HepG2 (cell line): ENCODE measurements at regions not wholly inside any gene's neighbourhood (a gene's known extent, or its start where the extent isn't known, plus 50 kb on each side); places are given as distances from the start of the nearest gene placed in this dataset.

Experiments
- ATAC-seq: fragments of 200-7000 bp; cut with Tn5 transposase; 3 replicates; pipeline ENCODE4 v1.9.1; 2020; ENCODE audit warnings: mild to moderate bottlenecking, moderate library complexity
- BruUV-seq: library from RNA; stranded (reverse); fragments of 400-500 nt; replicated peaks from 2 replicates; lab custom pipeline; 2021; lab: Mats Ljungman, UMichigan
- CTCF ChIA-PET: fragments of 300-600 bp; formaldehyde crosslinking; extraction: SDS; loops from one replicate; lab custom pipeline; 2021; ENCODE audit warnings: low total read pairs, inconsistent platforms, low intra/inter-chr PET ratio; lab: Yijun Ruan, JAX
- POLR2A ChIA-PET: fragments of 350-600 bp; sonication (Branson Sonifier 250); formaldehyde crosslinking; loops from one replicate; lab custom pipeline; 2020; ENCODE audit warnings: antibody characterized with exemption, inconsistent platforms; lab: Yijun Ruan, JAX
- DNase-seq: peaks from one replicate; pipeline ENCODE4 v3.0.0-alpha.2; 2015; ENCODE audit warnings: low spot score
- FAIRE-seq: peaks from 3 replicates; lab custom pipeline; 2011; peaks lifted over from hg19 to GRCh38; lab: Jason Lieb, UNC
- H2AFZ ChIP-seq: one replicate; pipeline ENCODE4 v1.6.1; 2011; ENCODE audit warnings: low read length, inconsistent platforms
- H3K27ac ChIP-seq: fragments of 300-600 bp; 3 replicates; pipeline ENCODE4 v1.8.0; 2011; ENCODE audit warnings: mixed run types, mild to moderate bottlenecking, mixed read lengths, low read length, inconsistent platforms; ENCODE audit not compliant: insufficient read depth; ENCODE audit errors: extremely low read length
- H3K27me3 ChIP-seq, 2 experiments: fragments of 200-600 bp in 1 of 2; 2 replicates in 1 of 2; 3 replicates in 1 of 2; pipeline versions ENCODE4 v1.6.0 to v1.8.0; 2011; ENCODE audit warnings: low read length in 2 of 2, mild to moderate bottlenecking in 2 of 2, moderate library complexity in 2 of 2, inconsistent platforms in 1 of 2; ENCODE audit not compliant: insufficient read depth in 2 of 2, control insufficient read depth in 1 of 2
- H3K36me3 ChIP-seq, 2 experiments: fragments of 200-600 bp in 1 of 2; replicated peaks in 1 of 2; 2 replicates in 1 of 2; 3 replicates in 1 of 2; pipeline versions ENCODE4 v1.5.1 to v1.8.0; 2011; ENCODE audit warnings: low read length in 2 of 2, inconsistent platforms in 1 of 2; ENCODE audit not compliant: insufficient read depth in 2 of 2, control insufficient read depth in 1 of 2
- H3K4me1 ChIP-seq: 2 replicates; pipeline ENCODE4 v1.5.1; 2012; ENCODE audit warnings: low read length, inconsistent platforms; ENCODE audit not compliant: insufficient read depth
- H3K4me2 ChIP-seq: 2 replicates; pipeline ENCODE4 v1.6.0; 2011; ENCODE audit warnings: low read depth, low read length, inconsistent platforms
- H3K4me3 ChIP-seq, 3 experiments: fragments of 200-600 bp in 1 of 3; sonication (generic), shearing (Covaris generic) in 1 of 3; replicated peaks in 1 of 3; 2 replicates each; pipeline ENCODE4 v1.5.1; 2011 to 2016; ENCODE audit warnings: low read length in 3 of 3, inconsistent platforms in 2 of 3, low read depth in 2 of 3, mild to moderate bottlenecking in 2 of 3, control low read depth in 1 of 3, mixed read lengths in 1 of 3; ENCODE audit not compliant: insufficient read depth in 1 of 3
- H3K79me2 ChIP-seq: one replicate; pipeline ENCODE4 v1.6.1; 2011; ENCODE audit warnings: low read length, inconsistent platforms; ENCODE audit not compliant: insufficient read depth
- H3K9ac ChIP-seq: 2 replicates; pipeline ENCODE4 v1.6.0; 2011; ENCODE audit warnings: mild to moderate bottlenecking, low read depth, low read length, inconsistent platforms; ENCODE audit not compliant: insufficient read depth
- H3K9me3 ChIP-seq: 2 replicates; pipeline ENCODE4 v1.5.1; 2012; ENCODE audit warnings: mild to moderate bottlenecking, low read length
- H4K20me1 ChIP-seq: 2 replicates; pipeline ENCODE4 v1.6.0; 2011; ENCODE audit warnings: inconsistent platforms, mild to moderate bottlenecking, low read length, moderate library complexity; ENCODE audit not compliant: insufficient read depth
- AGO1 ChIP-seq: fragments of 200-400 bp; formaldehyde crosslinking; IDR thresholded peaks from 2 replicates; pipeline ENCODE4 v1.6.1; 2017; ENCODE audit warnings: mild to moderate bottlenecking, low read depth, low read length, moderate library complexity; ENCODE audit not compliant: poor library complexity, severe bottlenecking
- EEA1 ChIP-seq: sonication (generic); formaldehyde crosslinking; IDR thresholded peaks from 2 replicates; pipeline ENCODE4 v1.5.1; 2020; ENCODE audit warnings: mild to moderate bottlenecking, missing genetic modification reagents, borderline replicate concordance
- HNF4A ChIP-seq: sonication (generic); formaldehyde crosslinking; IDR thresholded peaks from 2 replicates; pipeline ENCODE4 v1.4.0; 2020; ENCODE audit warnings: missing genetic modification reagents
- MXI1 ChIP-seq: IDR thresholded peaks from 3 replicates; pipeline ENCODE4 v1.6.1; 2012; ENCODE audit warnings: low read depth, low read length, inconsistent platforms, borderline replicate concordance
- NCOA5 ChIP-seq: sonication (generic); formaldehyde crosslinking; IDR thresholded peaks from 2 replicates; pipeline ENCODE4 v1.4.0; 2020; ENCODE audit warnings: missing genetic modification reagents
- NFE2L1 ChIP-seq: sonication (generic); formaldehyde crosslinking; IDR thresholded peaks from 2 replicates; pipeline ENCODE4 v1.4.0; 2020; ENCODE audit warnings: missing genetic modification reagents, mild to moderate bottlenecking, borderline replicate concordance
- PLRG1 ChIP-seq: fragments of 450-650 bp; conservative IDR thresholded peaks from 2 replicates; pipeline ENCODE4 v1.6.1; 2016
- PPARG ChIP-seq: conservative IDR thresholded peaks from 2 replicates; pipeline ENCODE4 v1.6.1; 2016; ENCODE audit warnings: missing biosample characterization, missing genetic modification reagents
- RAD21 ChIP-seq: fragments of 450-650 bp; formaldehyde crosslinking; IDR thresholded peaks from 2 replicates; pipeline ENCODE4 v1.5.0; 2020; ENCODE audit warnings: mild to moderate bottlenecking
- REL ChIP-seq: sonication (generic); formaldehyde crosslinking; conservative IDR thresholded peaks from 2 replicates; pipeline ENCODE4 v1.8.0; 2022; ENCODE audit warnings: mild to moderate bottlenecking, missing genetic modification reagents, moderate library complexity
- SKI ChIP-seq: fragments of 450-650 bp; IDR thresholded peaks from one replicate; pipeline ENCODE4 v1.6.1; 2018; ENCODE audit warnings: mild to moderate bottlenecking; ENCODE audit not compliant: partially characterized antibody
- TGIF2 ChIP-seq: IDR thresholded peaks from 2 replicates; pipeline ENCODE4 v1.6.1; 2016; ENCODE audit warnings: control low read depth, missing compliant biosample characterization
- ZNF280D ChIP-seq: sonication (generic); formaldehyde crosslinking; IDR thresholded peaks from 2 replicates; pipeline ENCODE4 v1.5.1; 2020; ENCODE audit warnings: mild to moderate bottlenecking, missing genetic modification reagents
- ZNF335 ChIP-seq: sonication (generic); formaldehyde crosslinking; IDR thresholded peaks from 2 replicates; pipeline ENCODE4 v1.4.0; 2020; ENCODE audit warnings: missing genetic modification reagents
- ZNF572 ChIP-seq: sonication (generic); formaldehyde crosslinking; IDR thresholded peaks from 2 replicates; pipeline ENCODE4 v1.5.1; 2020; ENCODE audit warnings: mild to moderate bottlenecking, missing genetic modification reagents
- ZNF841 ChIP-seq: sonication (generic); formaldehyde crosslinking; IDR thresholded peaks from 2 replicates; pipeline ENCODE4 v1.8.1; 2023; ENCODE audit warnings: missing genetic modification reagents, borderline replicate concordance
- WGBS: methylation state at CpG from one replicate; pipeline ENCODE4 v1.1.6; 2017; ENCODE audit warnings: low lambda C conversion rate; 5-methylcytosine and 5-hydroxymethylcytosine counted together
- in situ Hi-C: cut with HindIII; loops from 2 replicates; pipeline ENCODE4 v1.10.0; 2017; ENCODE audit warnings: low pct_unique_long_range_greater_than_20kb; ENCODE audit not compliant: extremely low pct_ligation_motif_present
- intact Hi-C: fragments of 100-400 bp; cut with micrococcal nuclease; formaldehyde crosslinking; loops from one replicate; pipeline ENCODE4 v1.10.0; 2022; ENCODE audit not compliant: unreplicated experiment

- Histone ChIP-seq H3K9ac (no peak overlapping the region), H3K4me1 (peaks cover 37% of the 10 kb centered on the region), H3K36me3 (peaks cover 1 to 2% of the 10 kb centered on the region in 2 experiments; a peak in 2 of 5 replicates), H3K79me2 (peaks cover 13% of the 10 kb centered on the region), H3K27me3 (no peaks in the 10 kb centered on the region), H4K20me1 (no peaks in the 10 kb centered on the region), H2AFZ (no peak overlapping the region), H3K4me2 (no peak overlapping the region), H3K9me3 (no peaks in the 10 kb centered on the region), H3K27ac (no peak overlapping the region), H3K4me3 (no peak overlapping the region)
- FAIRE-seq (no peak), DNase-seq (no peak), ATAC-seq (no peak)
- ChIA-PET POLR2A (interaction anchor here (1.4 kb wide), 1 partner anchor 23 kb away, joined by 4 read pairs; no protein-coding TSS in a partner anchor), CTCF (no interaction called here)
- in situ Hi-C loops (no loop called here), intact Hi-C loops (no loop called here)
- no peak for TF ChIP-seq EEA1 (CRISPR knock-in tag)
- TF ChIP-seq SKI = no peak
- TF ChIP-seq ZNF572 (CRISPR knock-in tag) = no peak
- TF ChIP-seq NCOA5 (CRISPR knock-in tag) = no peak
- no peak for TF ChIP-seq ZNF841
- no peak for TF ChIP-seq TGIF2 (CRISPR knock-in tag)
- no peak for TF ChIP-seq MXI1
- no peak for TF ChIP-seq ZNF335 (CRISPR knock-in tag)
- TF ChIP-seq RAD21 (CRISPR knock-in tag) = no peak
- WGBS = 96% methylated on average over 4 of the region's 4 CpGs
- BruUV-seq = no TSS peak
These were observed 152.2 kb upstream of the RFC3 start for GRCh38 chr13:33665626-33666175.

GRCh38 chr13:33671560-33671959, 146.4 kb upstream of the RFC3 start:
- H3K27me3 ChIP-seq = no peaks in the 10 kb centered on the region
- FAIRE-seq (no peak), DNase-seq (no peak), ATAC-seq (no peak)
- ChIA-PET POLR2A (no interaction called here), CTCF (no interaction called here)
- no peak overlapping the region for H3K4me3 ChIP-seq
- no peak overlapping the region for H3K4me2 ChIP-seq
- BruUV-seq = no TSS peak
- in situ Hi-C loops (no loop called here), intact Hi-C loops (no loop called here)
- H4K20me1 ChIP-seq = no peaks in the 10 kb centered on the region
- no peak overlapping the region for H2AFZ ChIP-seq
- H3K36me3 ChIP-seq = no peaks in the 10 kb centered on the region; a peak in 1 of 5 replicates
- TF ChIP-seq TGIF2 (CRISPR knock-in tag) (no peak), HNF4A (CRISPR knock-in tag) (no peak), ZNF280D (no peak), AGO1 (no peak), NFE2L1 (no peak), PPARG (CRISPR knock-in tag) (no peak), PLRG1 (no peak), REL (CRISPR knock-in tag) (no peak)
- H3K27ac ChIP-seq = no peak overlapping the region
- H3K79me2 ChIP-seq = peaks cover 50% of the 10 kb centered on the region
- no peaks in the 10 kb centered on the region for H3K9me3 ChIP-seq
- H3K4me1 ChIP-seq = peaks cover 47% of the 10 kb centered on the region
- no peak overlapping the region for H3K9ac ChIP-seq
